SK-N-SH (cell line): ENCODE measurements at regions not wholly inside any gene's neighbourhood (a gene's known extent, or its start where the extent isn't known, plus 50 kb on each side); places are given as distances from the start of the nearest gene placed in this dataset.

Experiments used
- RCOR1 ChIP-seq: fragments of 150-350 bp; IDR thresholded peaks from 2 replicates; pipeline ENCODE4 v1.6.1; 2017; ENCODE audit warnings: antibody characterized with exemption, low read length
- SMC3 ChIP-seq: IDR thresholded peaks from 2 replicates; pipeline ENCODE4 v1.6.1; 2012; ENCODE audit warnings: low read depth, low read length, improper control_type of control experiment
- TF ChIP-seq, protein P1 (sequence below): fragments of 200-600 bp; sonication (generic); IDR thresholded peaks from 2 replicates; pipeline ENCODE4 v1.6.1; 2017; ENCODE audit warnings: antibody characterized with exemption, mild to moderate bottlenecking, moderate library complexity

- TF ChIP-seq, protein P1, sequence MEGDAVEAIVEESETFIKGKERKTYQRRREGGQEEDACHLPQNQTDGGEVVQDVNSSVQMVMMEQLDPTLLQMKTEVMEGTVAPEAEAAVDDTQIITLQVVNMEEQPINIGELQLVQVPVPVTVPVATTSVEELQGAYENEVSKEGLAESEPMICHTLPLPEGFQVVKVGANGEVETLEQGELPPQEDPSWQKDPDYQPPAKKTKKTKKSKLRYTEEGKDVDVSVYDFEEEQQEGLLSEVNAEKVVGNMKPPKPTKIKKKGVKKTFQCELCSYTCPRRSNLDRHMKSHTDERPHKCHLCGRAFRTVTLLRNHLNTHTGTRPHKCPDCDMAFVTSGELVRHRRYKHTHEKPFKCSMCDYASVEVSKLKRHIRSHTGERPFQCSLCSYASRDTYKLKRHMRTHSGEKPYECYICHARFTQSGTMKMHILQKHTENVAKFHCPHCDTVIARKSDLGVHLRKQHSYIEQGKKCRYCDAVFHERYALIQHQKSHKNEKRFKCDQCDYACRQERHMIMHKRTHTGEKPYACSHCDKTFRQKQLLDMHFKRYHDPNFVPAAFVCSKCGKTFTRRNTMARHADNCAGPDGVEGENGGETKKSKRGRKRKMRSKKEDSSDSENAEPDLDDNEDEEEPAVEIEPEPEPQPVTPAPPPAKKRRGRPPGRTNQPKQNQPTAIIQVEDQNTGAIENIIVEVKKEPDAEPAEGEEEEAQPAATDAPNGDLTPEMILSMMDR = no peak
- TF ChIP-seq SMC3 (no peak), RCOR1 (no peak)
These were observed 81.4 kb upstream of the RPS6KA2 start for GRCh38 chr6:166708460-166708859.
